ENCODE measurements at regions not wholly inside any gene's neighbourhood (a gene's known extent, or its start where the extent isn't known, plus 50 kb on each side); places are given as distances from the start of the nearest gene placed in this dataset.

GRCh38 chr4:127209580-127210095 is 423.1 kb upstream of the INTU start:
- no peak overlapping the region for H3K27ac ChIP-seq (ENCODE audit: low read depth in 1 of 2, low read length in 1 of 2)
- ATAC-seq (ENCODE audit: insufficient read depth, low FRiP score): no peak
- DNase-seq: no peak
- H3K9me3 ChIP-seq (ENCODE audit: control insufficient read depth in 4 of 4, insufficient read depth in 3 of 4, low read length in 3 of 4): no peaks in the 10 kb centered on the region
- peaks cover 0 to 20% (median 0%) of the 10 kb centered on the region in 5 donors for H3K4me1 ChIP-seq (ENCODE audit: control insufficient read depth in 5 of 5, insufficient read depth in 5 of 5, low read length in 5 of 5)
- no peak overlapping the region for H3K9ac ChIP-seq (ENCODE audit: insufficient read depth in 1 of 2, low read length in 2 of 2)
- no peak overlapping the region for H3K4me3 ChIP-seq
- no peaks in the 10 kb centered on the region for H3K36me3 ChIP-seq (ENCODE audit: control insufficient read depth in 4 of 4, insufficient read depth in 4 of 4, low read length in 4 of 4)
- WGBS, 2 donors: 78 to 98% methylated on average over 1 of the region's 1 CpG
- H3K27me3 ChIP-seq (ENCODE audit: control insufficient read depth in 3 of 3, insufficient read depth in 3 of 3, low read length in 2 of 3): no peaks in the 10 kb centered on the region
- no peak for TF ChIP-seq CTCF (IDR thresholded peaks at IDR 0.05; ENCODE audit: control extremely low read depth, extremely low read depth)

GRCh38 chr4:127210893-127211649 is 421.7 kb upstream of the INTU start:
- Histone ChIP-seq H3K4me3 (no peak overlapping the region), H3K27ac (ENCODE audit: low read depth in 1 of 2, low read length in 1 of 2) (peak overlapping the region in 1 of 2 donors; percentile 14), H3K27me3 (ENCODE audit: control insufficient read depth in 3 of 3, insufficient read depth in 3 of 3, low read length in 2 of 3) (no peaks in the 10 kb centered on the region), H3K36me3 (ENCODE audit: control insufficient read depth in 4 of 4, insufficient read depth in 4 of 4, low read length in 4 of 4) (no peaks in the 10 kb centered on the region), H3K4me1 (ENCODE audit: control insufficient read depth in 5 of 5, insufficient read depth in 5 of 5, low read length in 5 of 5) (peaks cover 0 to 20% (median 0%) of the 10 kb centered on the region in 5 donors), H3K9ac (ENCODE audit: insufficient read depth in 1 of 2, low read length in 2 of 2) (no peak overlapping the region), H3K9me3 (ENCODE audit: control insufficient read depth in 4 of 4, insufficient read depth in 3 of 4, low read length in 3 of 4) (no peaks in the 10 kb centered on the region)
- peak in 1 of 3 donors; percentile 35 for DNase-seq
- WGBS, 2 donors: 39 to 66% methylated on average over 2 of the region's 2 CpGs
- no peak for ATAC-seq (ENCODE audit: insufficient read depth, low FRiP score)
- no peak for TF ChIP-seq CTCF (IDR thresholded peaks at IDR 0.05; ENCODE audit: control extremely low read depth, extremely low read depth)

GRCh38 chr4:127211650-127212560 is 420.9 kb upstream of the INTU start:
- Histone ChIP-seq H3K36me3 (ENCODE audit: control insufficient read depth in 4 of 4, insufficient read depth in 4 of 4, low read length in 4 of 4) (no peaks in the 10 kb centered on the region), H3K9ac (ENCODE audit: insufficient read depth in 1 of 2, low read length in 2 of 2) (no peak overlapping the region), H3K4me3 (no peak overlapping the region), H3K4me1 (ENCODE audit: control insufficient read depth in 5 of 5, insufficient read depth in 5 of 5, low read length in 5 of 5) (peaks cover 0 to 20% (median 0%) of the 10 kb centered on the region in 5 donors), H3K27me3 (ENCODE audit: control insufficient read depth in 3 of 3, insufficient read depth in 3 of 3, low read length in 2 of 3) (no peaks in the 10 kb centered on the region), H3K9me3 (ENCODE audit: control insufficient read depth in 4 of 4, insufficient read depth in 3 of 4, low read length in 3 of 4) (no peaks in the 10 kb centered on the region), H3K27ac (ENCODE audit: low read depth in 1 of 2, low read length in 1 of 2) (no peak overlapping the region)
- no peak for DNase-seq
- WGBS, 2 donors: 57 to 62% methylated on average over 4 of the region's 4 CpGs
- ATAC-seq (ENCODE audit: insufficient read depth, low FRiP score): no peak
- no peak for TF ChIP-seq CTCF (IDR thresholded peaks at IDR 0.05; ENCODE audit: control extremely low read depth, extremely low read depth)

Data from lung (tissue), 11 donors.